MM.1S (cell line): ENCODE measurements at regions not wholly inside any gene's neighbourhood (a gene's known extent, or its start where the extent isn't known, plus 50 kb on each side); places are given as distances from the start of the nearest gene placed in this dataset.

Experiments
- CTCF ChIP-seq: fragments of 300-600 bp; sonication (generic); IDR thresholded peaks from 2 replicates; pipeline ENCODE4 v1.5.1; 2016; ENCODE audit warnings: antibody characterized with exemption, low read length, mixed read lengths
- EZH2 ChIP-seq: fragments of 300-600 bp; sonication (generic); optimal IDR thresholded peaks from 2 replicates; pipeline ENCODE3; 2017; ENCODE audit warnings: low read depth, mild to moderate bottlenecking, antibody characterized with exemption, low read length, mixed read lengths
- EZH2phosphoT487 ChIP-seq: fragments of 300-600 bp; sonication (generic); IDR thresholded peaks from 2 replicates; pipeline ENCODE4 v1.6.1; 2018; ENCODE audit warnings: antibody characterized with exemption, low read length

GRCh38 chrX:13131396-13132137 lies 87.1 kb upstream of the FAM9C start:
- TF ChIP-seq CTCF (no peak), EZH2 (no peak), EZH2phosphoT487 (no peak)
